Tibial artery (tissue), 4 donors: ENCODE measurements at regions not wholly inside any gene's neighbourhood (a gene's known extent, or its start where the extent isn't known, plus 50 kb on each side); places are given as distances from the start of the nearest gene placed in this dataset.
"Not testable (repeated sequence)": the region's sequence is repeated elsewhere in the genome, so short reads cannot be mapped to it uniquely, and the experiment has no call there.

Experiments used
- DNase-seq, 2 donors: peaks; one replicate each; pipeline ENCODE4 v3.0.0-alpha.2; 2019
- H3K27ac ChIP-seq, 2 donors: fragments of 200-600 bp; sonication (generic) in 1 of 2; 1 replicate in 1 of 2; 2 replicates in 1 of 2; pipeline ENCODE4 v1.5.1; 2018 to 2019; ENCODE audit warnings: mild to moderate bottlenecking in 1 of 2
- H3K27me3 ChIP-seq, 2 donors: fragments of 200-600 bp; sonication (generic) in 1 of 2; one replicate each; pipeline versions ENCODE4 v1.5.1 to v1.6.0; 2016 to 2019
- H3K36me3 ChIP-seq, 3 donors: fragments of 200-600 bp; sonication (generic) in 2 of 3; one replicate each; pipeline ENCODE4 v1.5.1; 2016 to 2019; ENCODE audit warnings: mild to moderate bottlenecking in 2 of 3
- H3K4me1 ChIP-seq, 4 donors: fragments of 200-600 bp; sonication (generic) in 2 of 4; 1 replicate in 3 of 4; 2 replicates in 1 of 4; pipeline ENCODE4 v1.5.1; 2016 to 2019
- H3K4me3 ChIP-seq, 2 donors: fragments of 200-600 bp; sonication (generic) in 1 of 2; 1 replicate in 1 of 2; 2 replicates in 1 of 2; pipeline ENCODE4 v1.5.1; 2018 to 2019; ENCODE audit warnings: mild to moderate bottlenecking in 2 of 2
- H3K9me3 ChIP-seq, 3 donors: fragments of 200-600 bp; sonication (generic) in 1 of 3; one replicate each; pipeline ENCODE4 v1.5.1; 2016 to 2019
- intact Hi-C: fragments of 100-400 bp; cut with DNase I; formaldehyde crosslinking; loops from one replicate; pipeline ENCODE4 v1.15.0; 2023; ENCODE audit warnings: low total_unique reads
- TF ChIP-seq, protein P1 (sequence below), 2 experiments: fragments of 200-600 bp in 1 of 2; fragments of 450-650 bp in 1 of 2; IDR thresholded peaks; one replicate each; pipeline ENCODE4 v1.5.1; 2017 to 2019; ENCODE audit warnings: antibody characterized with exemption in 2 of 2, mild to moderate bottlenecking in 1 of 2, moderate library complexity in 1 of 2

GRCh38 chr12:11992515-11992914, 78.2 kb upstream of the BCL2L14 start:
- intact Hi-C loops, result no loop called here
- Histone ChIP-seq H3K9me3 (no peaks in the 10 kb centered on the region), H3K27ac (no peak overlapping the region), H3K4me1 (no peaks in the 10 kb centered on the region), H3K36me3 (no peaks in the 10 kb centered on the region), H3K27me3 (no peaks in the 10 kb centered on the region), H3K4me3 (no peak overlapping the region)
- no peak for DNase-seq
- TF ChIP-seq, protein P1, sequence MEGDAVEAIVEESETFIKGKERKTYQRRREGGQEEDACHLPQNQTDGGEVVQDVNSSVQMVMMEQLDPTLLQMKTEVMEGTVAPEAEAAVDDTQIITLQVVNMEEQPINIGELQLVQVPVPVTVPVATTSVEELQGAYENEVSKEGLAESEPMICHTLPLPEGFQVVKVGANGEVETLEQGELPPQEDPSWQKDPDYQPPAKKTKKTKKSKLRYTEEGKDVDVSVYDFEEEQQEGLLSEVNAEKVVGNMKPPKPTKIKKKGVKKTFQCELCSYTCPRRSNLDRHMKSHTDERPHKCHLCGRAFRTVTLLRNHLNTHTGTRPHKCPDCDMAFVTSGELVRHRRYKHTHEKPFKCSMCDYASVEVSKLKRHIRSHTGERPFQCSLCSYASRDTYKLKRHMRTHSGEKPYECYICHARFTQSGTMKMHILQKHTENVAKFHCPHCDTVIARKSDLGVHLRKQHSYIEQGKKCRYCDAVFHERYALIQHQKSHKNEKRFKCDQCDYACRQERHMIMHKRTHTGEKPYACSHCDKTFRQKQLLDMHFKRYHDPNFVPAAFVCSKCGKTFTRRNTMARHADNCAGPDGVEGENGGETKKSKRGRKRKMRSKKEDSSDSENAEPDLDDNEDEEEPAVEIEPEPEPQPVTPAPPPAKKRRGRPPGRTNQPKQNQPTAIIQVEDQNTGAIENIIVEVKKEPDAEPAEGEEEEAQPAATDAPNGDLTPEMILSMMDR (IDR thresholded peaks at IDR 0.05), result no peak

GRCh38 chr12:11998307-11998943, 72.3 kb upstream of the BCL2L14 start:
- H3K9me3 ChIP-seq, H3K27ac ChIP-seq, H3K4me3 ChIP-seq, H3K36me3 ChIP-seq, DNase-seq, intact Hi-C loops, H3K27me3 ChIP-seq, H3K4me1 ChIP-seq: not testable (repeated sequence)

GRCh38 chr12:11998944-11999315, 71.8 kb upstream of the BCL2L14 start:
- Histone ChIP-seq H3K9me3 (no peaks in the 10 kb centered on the region), H3K36me3 (no peaks in the 10 kb centered on the region), H3K4me1 (no peaks in the 10 kb centered on the region), H3K27ac (no peak overlapping the region), H3K27me3 (no peaks in the 10 kb centered on the region), H3K4me3 (no peak overlapping the region)
- no peak for DNase-seq
- intact Hi-C loops, result no loop called here
- TF ChIP-seq, protein P1 (IDR thresholded peaks at IDR 0.05), result no peak

GRCh38 chr12:12003609-12004008, 67.1 kb upstream of the BCL2L14 start:
- TF ChIP-seq, protein P1 (IDR thresholded peaks at IDR 0.05), result no peak
- Histone ChIP-seq H3K27me3 (no peaks in the 10 kb centered on the region), H3K9me3 (no peaks in the 10 kb centered on the region), H3K4me3 (no peak overlapping the region), H3K36me3 (no peaks in the 10 kb centered on the region), H3K27ac (no peak overlapping the region), H3K4me1 (no peaks in the 10 kb centered on the region)
- intact Hi-C loops, result no loop called here
- no peak for DNase-seq

- Histone ChIP-seq H3K9me3 (no peaks in the 10 kb centered on the region), H3K4me3 (no peak overlapping the region), H3K4me1 (peaks cover 0 to 2% (median 0%) of the 10 kb centered on the region in 4 donors), H3K27ac (no peak overlapping the region), H3K36me3 (no peaks in the 10 kb centered on the region), H3K27me3 (no peaks in the 10 kb centered on the region)
- DNase-seq, result no peak
- intact Hi-C loops, result no loop called here
- TF ChIP-seq, protein P1 (IDR thresholded peaks at IDR 0.05), result no peak
Observed at GRCh38 chr12:12004524-12004923, 66.2 kb upstream of the BCL2L14 start.

DNA sequence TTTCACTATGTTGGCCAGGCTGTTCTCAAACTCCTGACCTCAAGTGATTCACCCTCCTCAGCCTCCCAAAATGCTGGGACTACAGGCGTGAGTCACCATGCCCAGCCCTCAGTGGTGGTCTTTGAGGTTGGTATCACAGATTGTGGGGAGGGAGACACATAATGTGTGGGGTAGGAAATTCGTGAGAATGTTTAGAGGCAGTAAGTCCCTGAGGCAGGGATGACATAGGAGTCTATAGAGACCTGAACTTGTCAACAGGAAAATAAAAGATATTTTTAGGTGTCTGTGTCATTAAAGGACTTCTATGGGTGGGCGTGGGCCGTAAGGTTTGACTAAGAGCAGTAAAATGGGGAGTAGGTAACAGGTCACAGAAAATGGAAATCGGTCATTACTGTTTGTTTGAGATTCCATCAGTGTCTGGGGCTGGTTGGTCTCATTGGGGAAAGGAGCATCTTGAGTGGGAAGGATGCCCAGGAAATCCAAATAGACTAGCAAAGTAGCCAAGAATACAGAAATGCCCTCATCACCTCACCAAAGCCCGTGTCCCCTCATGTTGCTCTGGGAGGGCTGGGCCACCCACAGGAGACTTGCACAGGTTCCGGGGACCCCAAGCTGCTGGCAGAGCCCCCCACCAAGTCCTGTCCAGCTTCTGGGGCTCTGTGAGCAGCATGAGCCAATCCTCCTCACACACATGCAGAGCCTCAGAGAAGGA, 63.6 kb upstream of the BCL2L14 start:
- Histone ChIP-seq H3K4me1 (peaks cover 0 to 18% (median 0%) of the 10 kb centered on the region in 4 donors), H3K27ac (no peak overlapping the region), H3K27me3 (no peaks in the 10 kb centered on the region), H3K9me3 (no peaks in the 10 kb centered on the region), H3K4me3 (no peak overlapping the region), H3K36me3 (no peaks in the 10 kb centered on the region)
- no peak for DNase-seq
- TF ChIP-seq, protein P1 (IDR thresholded peaks at IDR 0.05), result no peak
- intact Hi-C loops, result no loop called here
